ENCODE measurements at regions not wholly inside any gene's neighbourhood (a gene's known extent, or its start where the extent isn't known, plus 50 kb on each side); places are given as distances from the start of the nearest gene placed in this dataset.
A peak's percentile ranks its signal among the peaks of the same experiment; 100 is the strongest.

- H3K4me1 ChIP-seq (ENCODE audit: insufficient read depth), result 0 out of 2 replicates have a peak, but pooled peaks cover 4% of the 10 kb centered on the region
- H3K27me3 ChIP-seq (ENCODE audit: insufficient read depth), result no peaks in the 10 kb centered on the region
- ATAC-seq, result no peak
Measured at GRCh38 chr11:109822436-109823102, 270.6 kb upstream of the ZC3H12C start.

More at GRCh38 chr11:109822436-109823102, 270.6 kb upstream of the ZC3H12C start:
- H3K27ac Mint-ChIP-seq, result no peak overlapping the region
- no peaks in the 10 kb centered on the region for H3K9me2 ChIP-seq (ENCODE audit: insufficient read depth)
- no peaks in the 10 kb centered on the region for H3K36me3 ChIP-seq (ENCODE audit: insufficient read depth)
- no peak overlapping the region for H3K27ac ChIP-seq (ENCODE audit: low read depth)
- no peak overlapping the region for H2AFZ ChIP-seq
- H3K4me1 Mint-ChIP-seq, result peaks cover 3% of the 10 kb centered on the region; the same call in 1 of the 3 replicates
- H3F3A ChIP-seq (replicated peaks; ENCODE audit: low read depth), result no peaks in the 10 kb centered on the region
- TF ChIP-seq ZNF114 (CRISPR knock-in tag; IDR thresholded peaks at IDR 0.05), result no peak
- TF ChIP-seq EZH2 (IDR thresholded peaks at IDR 0.05; ENCODE audit: low read depth, unreplicated experiment), result no peak
- no peak for TF ChIP-seq EZH2phosphoT487 (IDR thresholded peaks at IDR 0.05; ENCODE audit: unreplicated experiment)
- no peak for TF ChIP-seq CREB1 (CRISPR knock-in tag; IDR thresholded peaks at IDR 0.05; ENCODE audit: low read depth)
- TF ChIP-seq ZNF331 (CRISPR knock-in tag; IDR thresholded peaks at IDR 0.05; ENCODE audit: low read depth), result no peak
- TF ChIP-seq JUNB (IDR thresholded peaks at IDR 0.05; ENCODE audit: unreplicated experiment), result no peak
- no peak for TF ChIP-seq ETS1 (IDR thresholded peaks at IDR 0.05)
- no peak for TF ChIP-seq STAT1 (IDR thresholded peaks at IDR 0.05; ENCODE audit: unreplicated experiment)
- no peak for TF ChIP-seq POLR2AphosphoS5 (IDR thresholded peaks at IDR 0.05; ENCODE audit: low read depth)
- no peak for TF ChIP-seq NANOG (IDR thresholded peaks at IDR 0.05; ENCODE audit: borderline replicate concordance)
- TF ChIP-seq ZNF462 (CRISPR knock-in tag; IDR thresholded peaks at IDR 0.05), result no peak
- H3K9me3 Mint-ChIP-seq, result no peaks in the 10 kb centered on the region
- H4K20me1 ChIP-seq (replicated peaks; ENCODE audit: insufficient read depth), result no peaks in the 10 kb centered on the region
- no peaks in the 10 kb centered on the region for H3K27me3 Mint-ChIP-seq (ENCODE audit: insufficient read depth, low read depth, poor library complexity)
- no peak overlapping the region for H3K4me2 ChIP-seq
- H3K4me3 ChIP-seq, result no peak overlapping the region
- peak; percentile 17 for DNase-seq (ENCODE audit: low spot score)
- H3K4me3 Mint-ChIP-seq, result no peak overlapping the region
- no peaks in the 10 kb centered on the region for H3K36me3 Mint-ChIP-seq (ENCODE audit: low read depth)
- no peaks in the 10 kb centered on the region for H3K79me2 ChIP-seq (replicated peaks; ENCODE audit: insufficient read depth)
